HG03039 (cell line): ENCODE measurements at regions not wholly inside any gene's neighbourhood (a gene's known extent, or its start where the extent isn't known, plus 50 kb on each side); places are given as distances from the start of the nearest gene placed in this dataset.

Source experiments
- ATAC-seq: cut with Tn5 transposase; IDR thresholded peaks from one replicate; pipeline ENCODE4 v1.9.1; 2021; ENCODE audit warnings: mild to moderate bottlenecking, moderate library complexity; ENCODE audit not compliant: unreplicated experiment

DNA sequence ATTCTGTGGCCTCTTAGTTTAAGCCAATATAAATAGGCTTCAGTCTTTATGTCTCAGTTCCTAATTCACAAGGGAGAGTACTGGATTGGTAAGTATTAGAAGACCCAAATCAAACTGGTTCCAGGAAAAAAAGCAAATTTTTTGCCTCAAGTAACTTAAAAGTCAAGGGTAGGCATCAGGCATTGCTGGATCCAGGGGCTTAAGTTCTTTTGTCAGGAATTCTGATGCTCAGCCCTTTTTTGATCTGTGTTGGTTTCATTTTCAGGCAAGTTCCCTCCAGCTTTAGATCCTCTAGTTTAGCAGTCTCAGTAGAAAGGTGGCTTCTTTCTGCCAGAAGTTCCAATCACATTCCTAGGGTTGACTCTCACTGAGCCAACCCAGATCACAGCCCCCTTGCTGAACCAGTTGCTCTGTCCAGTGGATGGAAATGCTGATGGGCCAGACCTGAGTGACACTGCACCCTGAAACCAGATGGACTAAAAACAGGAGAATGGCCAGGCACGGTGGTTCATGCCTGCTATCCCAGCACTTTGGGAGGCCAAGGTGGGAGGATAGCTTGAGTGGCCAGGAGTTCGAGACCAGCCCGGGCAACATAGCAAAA, 253.5 kb downstream of the SHQ1 start:
- ATAC-seq = no peak

GRCh38 chr3:72593881-72594397, 254.3 kb downstream of the SHQ1 start:
- no peak for ATAC-seq

- ATAC-seq = no peak
Measured at GRCh38 chr3:72591522-72592421, 256.5 kb downstream of the SHQ1 start.

DNA sequence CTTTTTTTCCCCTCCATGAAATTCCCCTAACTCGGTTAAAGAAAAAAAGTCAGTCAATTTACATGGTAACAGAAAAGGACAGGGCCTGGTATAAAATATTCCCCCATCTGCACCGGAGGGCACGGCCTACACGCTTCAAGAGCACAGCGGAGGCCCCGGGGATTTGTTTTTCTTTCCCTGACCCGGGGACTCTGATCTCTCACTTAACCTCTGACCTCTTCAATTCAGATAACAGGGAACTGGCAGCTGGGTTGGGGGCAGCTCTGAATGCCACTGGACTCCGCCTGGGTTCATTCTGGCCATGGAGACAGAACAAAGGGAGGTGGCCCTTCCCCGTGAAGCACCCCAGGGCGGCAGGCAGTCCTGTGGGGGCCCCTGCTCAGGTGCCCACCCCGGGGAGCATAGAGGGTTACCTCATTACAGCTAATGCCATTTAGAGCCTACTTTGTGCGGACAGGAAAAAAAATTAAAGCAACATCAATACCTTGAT, 257.5 kb downstream of the SHQ1 start:
- ATAC-seq = no peak

DNA sequence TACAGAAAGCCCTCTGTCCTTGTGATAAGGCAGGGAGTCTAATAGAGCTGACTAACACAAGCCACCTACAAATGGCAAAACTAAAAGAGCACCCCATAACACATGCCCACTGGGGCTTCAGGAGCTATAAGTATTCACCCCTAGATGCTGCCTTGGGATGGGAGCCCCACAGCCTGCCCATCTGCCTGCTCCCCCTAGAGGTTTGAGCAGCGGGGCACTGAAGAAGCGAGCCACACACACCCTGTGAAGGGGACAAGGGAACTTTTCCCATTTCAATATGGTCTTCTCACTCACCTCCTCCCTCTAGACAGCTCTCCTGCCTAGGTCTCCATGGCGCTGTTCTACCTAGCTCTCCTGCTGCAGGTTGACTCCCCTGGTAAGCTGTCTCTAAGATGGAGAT, 261.0 kb downstream of the SHQ1 start:
- no peak for ATAC-seq

DNA sequence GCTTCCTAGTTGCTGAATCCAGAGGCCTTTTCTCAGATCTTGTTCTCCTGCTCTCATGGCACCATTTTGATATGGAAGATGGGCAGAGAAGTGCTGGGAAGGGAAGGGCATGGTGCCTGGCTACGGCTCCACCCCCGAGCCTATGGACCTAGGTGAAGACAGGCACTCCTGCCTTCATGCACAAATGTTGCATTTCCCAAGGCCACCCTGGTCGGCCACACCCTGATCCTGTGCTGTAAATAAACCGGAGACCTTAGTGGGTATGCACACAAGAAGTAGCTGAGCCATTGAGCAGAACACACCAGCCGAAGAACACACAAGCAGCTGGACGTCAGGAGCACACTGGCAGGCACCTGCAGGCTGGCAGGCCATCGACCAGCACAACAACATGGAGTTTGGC, 261.6 kb downstream of the SHQ1 start:
- no peak for ATAC-seq

GRCh38 chr3:72585966-72586365, 262.3 kb downstream of the SHQ1 start:
- no peak for ATAC-seq

DNA sequence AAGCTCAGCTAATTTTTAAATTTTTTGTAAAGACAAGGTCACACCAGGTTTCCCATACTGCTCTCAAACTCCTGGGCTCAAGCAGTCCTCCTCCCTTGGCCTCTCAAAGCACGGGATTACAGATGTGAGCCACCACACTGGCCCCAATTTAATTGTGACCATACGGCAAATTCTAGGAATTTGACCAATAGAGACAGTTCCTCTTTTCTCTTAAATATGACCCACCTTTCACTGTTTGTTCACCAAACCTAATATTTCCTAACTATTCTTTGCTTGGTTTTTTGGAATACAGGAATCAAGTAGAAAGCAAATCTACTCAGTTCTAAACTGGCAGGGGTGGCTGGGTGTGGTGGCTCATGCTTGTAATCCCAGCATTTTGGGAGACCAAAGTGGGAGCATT, 264.0 kb downstream of the SHQ1 start:
- no peak for ATAC-seq

GRCh38 chr3:72582963-72583362, 265.3 kb downstream of the SHQ1 start:
- no peak for ATAC-seq

DNA sequence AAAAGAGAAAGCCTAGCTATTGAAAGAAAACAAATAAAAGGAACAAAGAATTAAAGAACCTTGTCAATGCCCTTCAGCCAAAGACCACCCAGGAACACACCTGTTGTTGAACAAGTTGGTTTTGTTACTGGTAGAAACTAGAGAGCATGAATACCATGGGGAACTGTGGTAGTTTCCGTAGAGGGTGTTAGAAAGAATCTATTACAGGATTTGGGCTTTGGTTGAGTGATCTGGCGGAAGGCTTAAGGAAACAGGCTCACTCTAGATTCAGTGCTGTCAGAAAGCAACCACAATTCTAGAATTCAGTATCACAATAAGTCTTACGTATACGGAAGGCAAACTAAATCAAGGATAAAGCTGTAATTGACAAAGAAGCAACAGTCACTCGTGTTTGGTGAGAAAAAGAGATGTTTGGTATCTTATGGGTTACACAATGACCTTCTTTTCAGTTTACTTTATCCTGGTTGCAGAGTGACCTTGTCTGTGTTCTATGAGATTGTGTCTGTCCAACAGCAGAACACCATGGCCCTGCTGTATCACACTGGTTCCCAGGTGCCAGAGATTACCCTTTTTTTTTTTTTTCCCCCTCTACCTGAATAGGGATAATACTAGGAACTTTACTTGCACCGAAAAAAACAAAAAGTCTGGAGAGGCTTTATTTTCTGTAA, 265.9 kb downstream of the SHQ1 start:
- peak; percentile 91 for ATAC-seq

- ATAC-seq = no peak
Measured at GRCh38 chr3:72580900-72581299, 267.3 kb downstream of the SHQ1 start.

DNA sequence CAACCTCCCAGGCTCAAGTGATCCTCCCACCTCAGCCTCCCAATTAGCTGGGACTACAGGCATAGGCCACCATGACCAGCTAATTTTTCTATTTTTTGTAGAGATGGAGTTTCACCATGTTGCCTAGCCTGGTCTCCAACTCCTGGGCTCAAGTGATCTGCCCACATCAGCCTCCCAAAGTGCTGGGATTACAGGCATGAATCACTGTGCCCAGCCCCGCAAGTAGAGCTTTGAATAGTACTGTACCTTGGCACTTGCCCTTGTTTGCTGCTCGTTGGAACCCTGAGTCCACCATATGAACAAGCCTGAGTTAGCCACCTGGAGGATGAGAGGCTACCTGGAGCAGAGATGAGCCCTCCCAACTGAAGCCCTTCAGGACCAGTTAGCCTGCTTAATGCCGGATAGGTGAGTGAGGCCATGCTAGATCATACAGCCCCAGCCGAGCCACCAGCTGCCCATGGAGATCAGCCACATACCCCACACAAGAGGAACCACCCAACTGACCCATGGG, 267.9 kb downstream of the SHQ1 start:
- no peak for ATAC-seq

DNA sequence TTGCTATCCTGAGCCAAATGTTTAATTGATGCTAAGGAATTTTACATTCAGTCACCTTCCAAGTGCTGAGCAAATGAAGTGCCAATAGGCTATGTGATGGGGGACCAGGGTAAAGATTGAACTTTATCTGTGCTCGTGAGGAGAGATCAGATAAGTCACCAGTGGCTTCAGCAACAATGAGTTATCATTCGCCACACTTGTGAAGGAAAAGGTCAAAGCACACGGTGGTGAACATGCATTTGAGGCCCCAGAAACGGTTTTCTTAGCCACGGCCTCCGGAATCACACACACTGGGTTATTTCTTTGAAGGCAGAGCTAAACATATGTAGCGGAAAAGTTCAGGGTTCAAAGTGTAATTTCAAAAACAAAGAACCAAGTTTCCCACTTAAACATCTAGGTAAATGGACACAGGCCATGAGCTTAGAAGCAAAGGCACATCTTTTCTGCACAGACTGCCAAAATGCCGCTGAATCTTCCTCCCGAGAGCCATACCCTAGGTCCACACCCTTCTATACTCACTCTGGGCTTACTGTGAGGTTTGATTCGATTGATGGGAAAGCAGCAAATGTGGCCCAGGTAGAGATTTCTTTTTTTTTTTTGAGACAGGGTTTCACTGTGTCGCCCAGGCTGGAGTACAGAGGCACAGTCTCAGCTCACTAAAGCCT, 268.5 kb downstream of the SHQ1 start:
- no peak for ATAC-seq

DNA sequence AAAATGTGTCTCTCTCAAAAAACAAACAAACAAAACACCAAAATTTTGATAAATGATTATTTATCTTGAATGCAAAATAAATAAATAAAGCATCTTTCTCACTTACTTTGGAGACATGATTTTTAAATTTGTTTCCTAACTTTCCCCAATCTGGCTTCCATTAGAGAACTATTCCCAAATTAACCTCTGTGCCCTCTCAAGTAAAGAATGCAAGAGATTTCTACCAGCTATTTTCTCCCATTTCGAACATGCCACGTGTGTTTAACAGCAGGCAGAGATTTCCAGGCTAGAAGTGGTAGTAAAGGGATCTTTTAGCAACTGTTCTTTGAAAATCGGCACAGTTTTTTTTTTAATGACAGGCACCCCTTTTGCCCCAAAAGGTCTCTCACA, 269.1 kb downstream of the SHQ1 start:
- ATAC-seq = no peak

- ATAC-seq = no peak
Measured at GRCh38 chr3:72577190-72577589, 271.1 kb downstream of the SHQ1 start.

DNA sequence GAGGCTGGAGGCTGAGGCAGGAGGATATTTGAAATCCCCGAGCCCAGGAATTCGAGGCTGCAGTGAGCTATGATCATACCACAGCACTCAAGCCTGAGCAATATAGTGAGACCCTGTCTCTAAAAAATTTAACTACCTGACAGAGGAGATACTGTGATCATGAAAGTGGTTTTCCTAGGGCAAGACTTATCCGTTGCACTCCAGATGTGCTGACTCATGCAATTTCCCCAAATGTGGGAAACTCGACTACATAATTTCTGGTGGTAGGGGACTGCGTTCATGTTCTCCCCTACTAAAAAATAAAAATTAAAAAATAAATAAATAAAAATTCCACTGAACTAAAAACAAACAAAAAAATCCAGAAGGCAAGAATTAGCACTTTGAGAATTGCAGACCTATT, 271.7 kb downstream of the SHQ1 start:
- no peak for ATAC-seq

DNA sequence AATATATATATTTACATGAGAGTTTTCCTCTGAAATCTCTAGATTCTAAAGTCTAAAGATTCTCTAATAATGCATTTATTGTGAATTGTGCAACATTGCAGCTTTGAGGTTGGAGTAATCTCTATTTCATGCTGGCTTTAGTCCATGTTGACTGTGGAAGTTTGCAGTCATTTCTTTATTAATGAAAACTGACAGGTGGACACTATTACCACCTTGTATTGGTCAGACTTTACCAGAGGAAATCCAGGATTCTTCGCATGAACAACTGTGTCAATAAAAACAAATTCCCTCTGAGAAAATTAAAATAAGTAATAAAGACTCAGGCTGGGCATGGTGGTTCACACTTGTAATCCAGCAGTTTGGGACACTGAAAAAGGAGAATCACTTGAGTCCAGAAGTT, 274.1 kb downstream of the SHQ1 start:
- no peak for ATAC-seq

- ATAC-seq = no peak
Measured at GRCh38 chr3:72573051-72573450, 275.2 kb downstream of the SHQ1 start.

DNA sequence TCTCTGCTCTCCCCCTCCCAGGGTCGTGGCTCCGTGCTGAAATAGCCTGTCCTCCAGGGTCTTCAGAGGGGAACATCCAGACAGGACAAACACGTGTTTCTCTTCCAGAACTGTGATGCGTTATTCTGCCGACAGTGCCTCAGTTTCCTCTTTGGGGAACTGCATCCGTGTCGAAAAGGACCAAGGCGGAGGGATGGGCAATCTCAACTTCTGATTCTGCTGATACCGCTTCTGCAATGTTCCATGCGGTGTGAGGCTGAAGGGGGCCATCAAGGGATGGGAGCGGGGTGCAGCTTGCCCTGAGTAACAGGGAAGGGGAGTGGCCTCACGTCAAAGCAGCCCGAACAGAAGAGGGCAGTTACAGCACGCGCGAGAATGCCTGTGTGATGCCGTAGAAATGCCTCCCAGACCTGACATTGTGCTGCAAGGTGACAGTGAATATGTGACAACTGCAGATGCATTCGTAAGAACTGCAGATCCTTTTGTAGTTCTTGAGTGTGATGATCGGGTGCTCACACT, 275.7 kb downstream of the SHQ1 start:
- no peak for ATAC-seq

DNA sequence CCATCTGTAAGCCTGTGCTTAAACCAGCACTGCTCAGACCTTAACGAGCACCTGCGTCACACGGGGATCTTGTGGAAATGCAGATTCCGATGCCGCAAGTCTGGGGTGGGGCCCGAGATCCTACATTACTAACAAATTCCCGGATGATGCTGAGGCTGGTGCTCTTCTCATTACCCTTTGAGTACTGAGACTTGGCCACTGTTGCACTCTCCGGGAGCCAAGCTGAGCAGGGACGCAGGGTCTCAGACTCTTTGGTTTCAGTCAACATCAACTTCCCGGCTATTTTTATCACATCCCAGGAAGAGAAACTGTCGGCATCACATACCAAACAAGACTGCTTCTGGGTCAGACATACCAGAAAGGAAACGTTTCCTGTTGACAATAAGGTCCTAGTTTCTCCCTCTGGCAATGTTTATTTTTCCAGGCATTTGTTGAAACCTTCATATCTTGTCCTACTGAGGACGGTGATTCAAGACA, 276.6 kb downstream of the SHQ1 start:
- no peak for ATAC-seq
